Epithelial cell of proximal tubule (primary cell): ENCODE measurements at regions not wholly inside any gene's neighbourhood (a gene's known extent, or its start where the extent isn't known, plus 50 kb on each side); places are given as distances from the start of the nearest gene placed in this dataset.

Experiments
- DNase-seq: peaks from one replicate; pipeline ENCODE4 v3.0.0-alpha.2; 2011; ENCODE audit warnings: low read depth
- H3K4me3 ChIP-seq: 2 replicates; pipeline ENCODE4 v1.5.1; 2011; ENCODE audit warnings: low read depth, mild to moderate bottlenecking, low read length
- TF ChIP-seq, protein P1 (sequence below): conservative IDR thresholded peaks from 2 replicates; pipeline ENCODE4 v1.5.1; 2012; ENCODE audit warnings: low read depth, mild to moderate bottlenecking, low read length

DNA sequence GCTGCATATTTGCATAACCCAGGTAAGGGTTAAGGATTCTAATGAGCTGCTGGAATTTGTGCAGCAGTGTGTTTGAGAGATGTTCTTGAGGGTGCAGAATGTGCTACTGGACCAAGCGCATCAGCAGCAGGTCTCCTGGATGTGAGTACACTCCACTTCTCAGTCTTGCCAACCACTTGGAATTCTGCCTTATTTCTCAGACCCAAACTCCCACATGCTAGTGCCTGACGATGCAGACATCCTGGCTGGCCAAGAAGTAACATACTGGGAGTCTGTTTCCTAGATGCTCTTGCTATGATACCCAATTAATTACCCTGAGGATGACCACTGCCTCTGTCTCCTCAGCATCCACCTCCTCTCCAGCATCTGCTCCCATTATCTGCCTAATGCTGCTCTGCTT, 186.6 kb downstream of the MOXD1 start:
- no peak overlapping the region for H3K4me3 ChIP-seq
- TF ChIP-seq, protein P1, sequence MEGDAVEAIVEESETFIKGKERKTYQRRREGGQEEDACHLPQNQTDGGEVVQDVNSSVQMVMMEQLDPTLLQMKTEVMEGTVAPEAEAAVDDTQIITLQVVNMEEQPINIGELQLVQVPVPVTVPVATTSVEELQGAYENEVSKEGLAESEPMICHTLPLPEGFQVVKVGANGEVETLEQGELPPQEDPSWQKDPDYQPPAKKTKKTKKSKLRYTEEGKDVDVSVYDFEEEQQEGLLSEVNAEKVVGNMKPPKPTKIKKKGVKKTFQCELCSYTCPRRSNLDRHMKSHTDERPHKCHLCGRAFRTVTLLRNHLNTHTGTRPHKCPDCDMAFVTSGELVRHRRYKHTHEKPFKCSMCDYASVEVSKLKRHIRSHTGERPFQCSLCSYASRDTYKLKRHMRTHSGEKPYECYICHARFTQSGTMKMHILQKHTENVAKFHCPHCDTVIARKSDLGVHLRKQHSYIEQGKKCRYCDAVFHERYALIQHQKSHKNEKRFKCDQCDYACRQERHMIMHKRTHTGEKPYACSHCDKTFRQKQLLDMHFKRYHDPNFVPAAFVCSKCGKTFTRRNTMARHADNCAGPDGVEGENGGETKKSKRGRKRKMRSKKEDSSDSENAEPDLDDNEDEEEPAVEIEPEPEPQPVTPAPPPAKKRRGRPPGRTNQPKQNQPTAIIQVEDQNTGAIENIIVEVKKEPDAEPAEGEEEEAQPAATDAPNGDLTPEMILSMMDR, result no peak
- no peak for DNase-seq

DNA sequence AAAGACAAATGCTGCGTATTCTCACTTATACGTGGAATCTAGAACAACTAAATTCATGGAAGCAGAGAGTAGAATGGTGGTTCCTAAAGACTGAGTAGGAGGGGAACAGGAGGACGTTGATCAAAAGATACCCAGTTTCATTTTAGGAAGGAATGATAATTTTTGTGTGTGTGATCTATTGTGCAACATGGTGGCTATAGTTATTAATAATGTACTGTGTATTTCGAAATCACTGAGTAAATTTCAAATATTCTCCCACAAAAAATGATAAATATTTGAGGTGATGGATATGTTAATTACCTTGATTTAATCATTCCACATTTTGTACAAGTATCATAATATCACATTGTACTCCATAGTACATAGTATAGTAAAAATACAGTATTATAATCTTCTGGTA, 187.5 kb downstream of the MOXD1 start:
- no peak for DNase-seq
- H3K4me3 ChIP-seq, result no peak overlapping the region
- TF ChIP-seq, protein P1, result no peak

DNA sequence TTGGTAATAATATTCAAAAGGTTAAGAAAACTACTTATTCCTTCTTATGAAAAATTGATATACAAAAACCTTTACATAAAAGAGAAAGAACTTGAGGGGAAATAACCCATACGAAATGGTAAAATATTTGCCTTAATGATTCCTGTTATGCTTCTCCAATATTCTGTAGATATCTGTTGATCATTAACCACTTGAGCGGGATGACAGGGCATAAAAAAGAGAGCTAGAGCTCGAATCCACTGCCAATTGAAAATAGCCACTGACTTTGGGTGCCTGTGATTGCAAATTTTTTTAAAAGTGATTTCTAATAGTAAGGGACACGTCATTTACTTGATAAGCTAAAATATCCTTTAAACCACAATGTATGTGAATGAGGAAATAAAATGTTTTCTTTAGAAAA, 188.1 kb downstream of the MOXD1 start:
- no peak overlapping the region for H3K4me3 ChIP-seq
- no peak for DNase-seq

DNA sequence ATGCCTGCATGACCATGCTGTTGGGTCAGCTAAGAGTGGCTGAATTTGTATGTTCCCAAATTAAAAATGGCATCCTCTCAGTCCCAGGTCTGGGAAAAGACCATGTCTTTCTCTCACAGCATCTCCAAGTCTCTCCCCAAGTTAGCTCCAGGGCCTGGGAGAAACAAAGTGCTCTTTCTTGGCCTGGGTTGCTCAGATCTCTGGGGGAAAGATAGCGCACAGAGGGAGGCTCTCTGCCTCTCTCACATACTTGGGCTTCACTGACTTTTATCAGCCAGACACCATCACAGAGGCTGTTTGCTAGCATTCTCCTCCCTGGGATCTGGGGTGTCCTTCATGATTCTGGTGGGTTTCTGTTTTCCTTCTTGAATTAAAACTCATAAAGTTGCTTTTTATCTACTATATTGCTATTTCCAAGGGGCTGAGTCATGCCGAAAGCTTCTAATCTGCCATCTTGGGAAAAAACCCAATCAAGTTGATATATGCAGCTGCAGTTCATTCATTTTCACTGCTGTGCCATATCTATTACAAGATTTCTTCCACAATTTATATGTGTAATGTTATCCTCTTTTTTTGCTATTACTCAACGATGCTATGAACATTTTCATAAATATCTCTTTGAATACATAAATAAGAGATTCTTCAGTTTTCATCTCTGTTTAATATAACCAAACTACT, 190.2 kb downstream of the MOXD1 start:
- H3K4me3 ChIP-seq, result no peak overlapping the region
- TF ChIP-seq, protein P1, result no peak
- DNase-seq, result no peak

More for the DNA sequence above, 188.1 kb downstream of the MOXD1 start:
- TF ChIP-seq, protein P1, result no peak

DNA sequence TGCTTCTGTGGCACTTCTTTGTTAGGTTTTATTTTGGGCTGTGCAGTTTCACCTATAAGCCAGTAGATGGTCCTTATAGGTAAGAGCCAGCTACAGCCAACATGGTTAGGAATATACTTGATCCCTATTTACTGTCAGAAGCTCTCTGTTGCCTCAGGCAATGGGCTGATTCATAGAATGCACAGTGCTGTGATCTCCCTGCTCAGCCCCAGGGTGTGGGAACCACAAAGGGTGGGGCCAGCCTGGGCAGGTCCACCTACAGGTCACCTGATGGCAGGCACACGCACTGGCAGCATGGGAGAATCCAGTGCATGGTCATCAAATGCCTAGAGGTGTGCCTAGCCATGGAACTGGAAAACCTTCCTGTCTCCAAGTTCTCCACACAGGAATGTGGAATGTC, 191.9 kb downstream of the MOXD1 start:
- no peak overlapping the region for H3K4me3 ChIP-seq
- TF ChIP-seq, protein P1, result no peak
- peak; percentile 31 for DNase-seq

DNA sequence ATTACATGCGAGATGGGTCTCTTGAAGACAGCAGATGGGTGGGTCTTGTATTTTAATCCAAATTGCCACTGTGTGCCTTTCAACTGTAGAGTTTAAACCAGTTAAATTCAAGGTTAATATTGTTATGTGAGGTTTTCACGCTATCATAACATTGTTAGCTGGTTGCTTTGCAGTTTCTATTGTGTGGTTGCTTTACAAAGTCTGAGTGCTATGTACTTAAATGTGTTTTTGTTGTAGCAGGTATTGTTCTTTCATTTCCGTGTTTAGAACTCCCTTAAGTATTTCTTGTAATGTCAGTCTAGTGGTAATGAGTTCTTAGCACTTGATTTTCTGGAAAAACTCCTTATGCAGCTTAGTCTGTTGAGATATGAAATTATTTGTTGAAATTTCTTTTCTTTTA, 193.3 kb downstream of the MOXD1 start:
- TF ChIP-seq, protein P1, result no peak
- DNase-seq, result no peak
- no peak overlapping the region for H3K4me3 ChIP-seq

DNA sequence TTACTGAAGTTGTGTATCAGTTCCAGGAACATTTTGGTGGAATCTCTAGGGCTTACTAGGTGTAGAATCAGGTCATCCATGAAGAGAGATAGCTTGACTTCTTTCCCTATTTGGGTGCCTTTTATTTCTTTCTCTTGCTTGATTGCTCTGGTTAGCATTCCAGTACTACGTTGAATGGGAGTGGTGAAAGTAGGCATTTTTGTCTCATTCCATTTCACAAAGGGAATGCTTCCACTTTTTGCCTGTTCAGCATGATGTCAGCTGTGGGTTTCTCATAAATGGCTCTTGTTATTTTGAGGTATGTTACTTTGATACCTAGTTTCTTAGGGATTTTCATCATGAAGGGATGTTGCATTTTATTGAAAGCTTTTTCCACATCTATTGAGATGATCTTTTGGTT, 195.3 kb downstream of the MOXD1 start:
- peak; percentile 93 for DNase-seq
- TF ChIP-seq, protein P1, result no peak
- H3K4me3 ChIP-seq, result no peak overlapping the region
